A549 (cell line): ENCODE measurements at regions not wholly inside any gene's neighbourhood (a gene's known extent, or its start where the extent isn't known, plus 50 kb on each side); places are given as distances from the start of the nearest gene placed in this dataset.

ENCODE experiments used
- POLR2A ChIP-seq: IDR thresholded peaks from 2 replicates; pipeline ENCODE4 v1.6.1; 2012; ENCODE audit warnings: mild to moderate bottlenecking, low read length
- TF ChIP-seq, protein P1 (sequence below): fragments of >200 bp; sonication (Bioruptor Twin); formaldehyde crosslinking; IDR thresholded peaks from 3 replicates; pipeline ENCODE4 v1.5.1; 2016

DNA sequence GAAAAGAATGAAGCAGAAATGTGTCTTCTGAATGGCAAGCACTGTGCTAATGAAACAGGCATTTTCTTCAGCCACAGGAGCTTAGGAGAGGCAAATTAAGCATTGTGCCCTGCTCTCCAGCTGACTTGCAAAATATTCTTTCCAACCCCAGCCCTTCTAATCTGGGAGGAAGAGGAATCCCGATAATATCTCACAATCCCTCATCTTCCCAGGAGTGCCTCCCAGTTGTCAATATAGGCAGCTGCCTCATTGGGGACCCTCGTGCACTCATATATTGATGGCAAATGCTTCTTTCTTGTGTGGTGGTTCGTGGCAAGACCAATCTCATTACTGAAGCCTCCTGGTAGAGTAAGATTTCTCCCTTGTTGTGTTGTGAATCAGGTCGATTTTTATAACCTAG is 299.0 kb downstream of the COG6 start:
- TF ChIP-seq, protein P1, sequence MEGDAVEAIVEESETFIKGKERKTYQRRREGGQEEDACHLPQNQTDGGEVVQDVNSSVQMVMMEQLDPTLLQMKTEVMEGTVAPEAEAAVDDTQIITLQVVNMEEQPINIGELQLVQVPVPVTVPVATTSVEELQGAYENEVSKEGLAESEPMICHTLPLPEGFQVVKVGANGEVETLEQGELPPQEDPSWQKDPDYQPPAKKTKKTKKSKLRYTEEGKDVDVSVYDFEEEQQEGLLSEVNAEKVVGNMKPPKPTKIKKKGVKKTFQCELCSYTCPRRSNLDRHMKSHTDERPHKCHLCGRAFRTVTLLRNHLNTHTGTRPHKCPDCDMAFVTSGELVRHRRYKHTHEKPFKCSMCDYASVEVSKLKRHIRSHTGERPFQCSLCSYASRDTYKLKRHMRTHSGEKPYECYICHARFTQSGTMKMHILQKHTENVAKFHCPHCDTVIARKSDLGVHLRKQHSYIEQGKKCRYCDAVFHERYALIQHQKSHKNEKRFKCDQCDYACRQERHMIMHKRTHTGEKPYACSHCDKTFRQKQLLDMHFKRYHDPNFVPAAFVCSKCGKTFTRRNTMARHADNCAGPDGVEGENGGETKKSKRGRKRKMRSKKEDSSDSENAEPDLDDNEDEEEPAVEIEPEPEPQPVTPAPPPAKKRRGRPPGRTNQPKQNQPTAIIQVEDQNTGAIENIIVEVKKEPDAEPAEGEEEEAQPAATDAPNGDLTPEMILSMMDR = no peak
- TF ChIP-seq POLR2A = no peak
